Lower lobe of right lung (tissue), 2 donors: ENCODE measurements at regions not wholly inside any gene's neighbourhood (a gene's known extent, or its start where the extent isn't known, plus 50 kb on each side); places are given as distances from the start of the nearest gene placed in this dataset.
A peak's percentile ranks its signal among the peaks of the same experiment; 100 is the strongest.
"Not testable (repeated sequence)": the region's sequence is repeated elsewhere in the genome, so short reads cannot be mapped to it uniquely, and the experiment has no call there.

Experiments
- ATAC-seq, 2 donors: fragments of 200-7000 bp; cut with Tn5 transposase; one replicate each; pipeline ENCODE4 v1.9.1; 2020 to 2022; ENCODE audit warnings: mild to moderate bottlenecking in 2 of 2, moderate library complexity in 2 of 2
- DNase-seq: peaks from one replicate; pipeline ENCODE4 v3.0.0-alpha.2; 2020
- H3K27ac ChIP-seq: fragments of 200-600 bp; one replicate; pipeline ENCODE4 v1.8.0; 2022
- H3K27me3 ChIP-seq: fragments of 200-600 bp; one replicate; pipeline ENCODE4 v1.8.0; 2022; ENCODE audit warnings: low read depth
- H3K36me3 ChIP-seq: fragments of 200-600 bp; one replicate; pipeline ENCODE4 v1.8.0; 2022; ENCODE audit warnings: mild to moderate bottlenecking
- H3K4me1 ChIP-seq: fragments of 200-600 bp; one replicate; pipeline ENCODE4 v1.8.0; 2022
- H3K4me3 ChIP-seq: fragments of 200-600 bp; one replicate; pipeline ENCODE4 v1.8.0; 2022; ENCODE audit warnings: mild to moderate bottlenecking
- H3K9me3 ChIP-seq: fragments of 200-600 bp; one replicate; pipeline ENCODE4 v1.8.0; 2022
- intact Hi-C: fragments of 100-400 bp; cut with DNase I; formaldehyde crosslinking; loops from one replicate; pipeline ENCODE4 v1.11.0; 2022
- TF ChIP-seq, protein P1 (sequence below): fragments of 200-600 bp; IDR thresholded peaks from one replicate; pipeline ENCODE4 v1.8.0; 2022; ENCODE audit warnings: antibody characterized with exemption, mild to moderate bottlenecking
- donor health status: DM: no; HTN: yes; CAD: no; lungs with severe emphysema.

DNA sequence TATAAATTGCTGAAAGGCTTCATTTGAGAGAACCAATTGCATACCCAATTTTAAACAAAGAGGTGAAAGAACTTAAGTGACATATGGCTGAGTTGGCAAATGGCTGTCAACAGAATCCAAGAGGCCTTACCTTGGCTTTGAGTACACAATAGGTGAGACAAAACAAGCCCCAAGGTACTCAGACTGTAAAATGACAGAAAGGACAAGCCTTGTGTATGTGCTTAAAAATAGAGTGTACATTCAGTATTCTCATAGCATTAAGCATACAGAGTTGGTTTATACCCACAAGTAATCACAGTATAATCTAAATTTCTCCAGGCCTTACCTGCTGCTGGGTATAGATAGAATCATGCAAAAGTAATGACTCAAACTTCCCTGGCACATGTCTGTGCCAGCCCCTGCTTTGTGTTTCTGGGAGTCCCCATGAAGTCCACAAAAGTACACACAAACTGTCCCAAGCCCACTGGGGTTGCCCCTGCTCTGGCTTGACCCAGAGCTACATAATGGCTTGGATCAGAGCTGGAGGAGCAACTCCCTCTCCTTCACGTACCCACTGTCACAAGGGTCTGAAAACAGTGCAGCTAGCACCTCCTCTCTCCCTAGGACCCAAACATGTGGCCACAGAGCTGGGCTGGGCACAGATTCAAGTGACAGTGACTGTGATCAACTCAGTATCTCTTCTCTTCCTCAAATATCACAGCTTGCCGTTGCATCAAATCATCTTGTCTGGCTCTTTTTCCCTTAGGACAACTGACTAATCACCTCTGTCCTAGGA lies 250.8 kb downstream of the ENC1 start:
- H3K27me3 ChIP-seq = no peaks in the 10 kb centered on the region
- TF ChIP-seq, protein P1, sequence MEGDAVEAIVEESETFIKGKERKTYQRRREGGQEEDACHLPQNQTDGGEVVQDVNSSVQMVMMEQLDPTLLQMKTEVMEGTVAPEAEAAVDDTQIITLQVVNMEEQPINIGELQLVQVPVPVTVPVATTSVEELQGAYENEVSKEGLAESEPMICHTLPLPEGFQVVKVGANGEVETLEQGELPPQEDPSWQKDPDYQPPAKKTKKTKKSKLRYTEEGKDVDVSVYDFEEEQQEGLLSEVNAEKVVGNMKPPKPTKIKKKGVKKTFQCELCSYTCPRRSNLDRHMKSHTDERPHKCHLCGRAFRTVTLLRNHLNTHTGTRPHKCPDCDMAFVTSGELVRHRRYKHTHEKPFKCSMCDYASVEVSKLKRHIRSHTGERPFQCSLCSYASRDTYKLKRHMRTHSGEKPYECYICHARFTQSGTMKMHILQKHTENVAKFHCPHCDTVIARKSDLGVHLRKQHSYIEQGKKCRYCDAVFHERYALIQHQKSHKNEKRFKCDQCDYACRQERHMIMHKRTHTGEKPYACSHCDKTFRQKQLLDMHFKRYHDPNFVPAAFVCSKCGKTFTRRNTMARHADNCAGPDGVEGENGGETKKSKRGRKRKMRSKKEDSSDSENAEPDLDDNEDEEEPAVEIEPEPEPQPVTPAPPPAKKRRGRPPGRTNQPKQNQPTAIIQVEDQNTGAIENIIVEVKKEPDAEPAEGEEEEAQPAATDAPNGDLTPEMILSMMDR = no peak
- H3K9me3 ChIP-seq = no peaks in the 10 kb centered on the region
- H3K4me3 ChIP-seq = no peak overlapping the region
- H3K36me3 ChIP-seq = no peaks in the 10 kb centered on the region
- no peak overlapping the region for H3K27ac ChIP-seq
- DNase-seq = no peak
- H3K4me1 ChIP-seq = no peaks in the 10 kb centered on the region
- intact Hi-C loops = no loop called here
- no peak for ATAC-seq

DNA sequence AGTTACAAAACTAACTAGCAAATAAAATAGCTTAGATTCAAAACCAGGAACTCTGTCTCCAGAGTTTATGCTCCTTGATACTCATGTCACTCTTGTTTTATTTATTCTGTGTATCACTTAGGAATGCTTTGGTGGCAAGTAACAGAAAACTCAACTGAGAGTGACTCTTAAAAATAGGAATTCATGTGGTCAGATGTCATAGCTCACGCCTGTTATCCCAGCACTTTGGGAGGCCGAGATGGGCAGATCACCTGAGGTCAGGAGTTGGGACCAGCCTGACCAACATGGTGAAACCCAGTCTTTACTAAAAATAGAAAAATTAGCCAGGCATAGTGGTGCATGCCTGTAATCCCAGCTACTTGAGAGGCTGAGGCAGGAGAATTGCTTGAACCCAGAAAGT lies 252.1 kb downstream of the ENC1 start:
- H3K36me3 ChIP-seq, H3K27me3 ChIP-seq, H3K27ac ChIP-seq, DNase-seq, ATAC-seq, H3K4me3 ChIP-seq, H3K9me3 ChIP-seq, intact Hi-C loops: not testable (repeated sequence)
- peaks cover 13% of the 10 kb centered on the region for H3K4me1 ChIP-seq

DNA sequence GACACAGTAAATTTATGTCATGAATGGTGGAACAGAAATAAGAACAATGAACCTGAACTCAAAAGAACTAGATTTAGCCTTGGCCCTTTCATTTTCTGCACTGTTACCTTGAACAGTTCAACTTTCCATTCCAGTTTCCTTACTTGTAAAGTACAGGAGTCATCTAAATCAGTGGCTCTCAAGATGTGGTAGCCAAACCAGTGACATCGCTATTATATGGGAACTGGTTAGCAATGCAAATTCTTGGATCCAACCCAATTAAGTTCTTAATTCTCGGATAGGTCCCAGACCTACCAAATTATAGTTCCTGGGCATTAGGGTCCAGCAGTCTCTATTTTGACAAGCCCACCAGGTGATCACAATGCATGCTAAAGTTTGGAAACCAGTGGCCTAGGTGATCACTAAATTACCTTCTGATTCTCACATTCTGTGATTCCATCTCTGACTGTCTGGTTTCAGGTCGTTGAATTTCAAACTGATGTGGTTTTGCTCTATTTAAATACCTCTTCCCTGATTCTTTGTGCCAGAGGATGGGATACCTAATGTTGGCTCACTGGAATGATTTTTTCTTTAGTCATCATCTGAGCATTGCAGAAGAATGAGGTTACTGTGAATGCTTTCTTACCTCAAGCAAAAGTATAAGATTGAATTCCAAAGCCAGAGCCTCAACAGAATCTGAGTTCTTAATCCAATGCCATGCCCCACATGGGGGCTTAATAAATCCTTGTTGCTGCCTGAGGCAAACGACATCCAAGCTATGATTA lies 253.8 kb downstream of the ENC1 start:
- no peak for DNase-seq
- Histone ChIP-seq H3K4me3 (no peak overlapping the region), H3K9me3 (no peaks in the 10 kb centered on the region), H3K4me1 (peaks cover 19% of the 10 kb centered on the region), H3K36me3 (no peaks in the 10 kb centered on the region), H3K27ac (no peak overlapping the region), H3K27me3 (no peaks in the 10 kb centered on the region)
- no peak for ATAC-seq
- TF ChIP-seq, protein P1 = no peak
- intact Hi-C loops = no loop called here

DNA sequence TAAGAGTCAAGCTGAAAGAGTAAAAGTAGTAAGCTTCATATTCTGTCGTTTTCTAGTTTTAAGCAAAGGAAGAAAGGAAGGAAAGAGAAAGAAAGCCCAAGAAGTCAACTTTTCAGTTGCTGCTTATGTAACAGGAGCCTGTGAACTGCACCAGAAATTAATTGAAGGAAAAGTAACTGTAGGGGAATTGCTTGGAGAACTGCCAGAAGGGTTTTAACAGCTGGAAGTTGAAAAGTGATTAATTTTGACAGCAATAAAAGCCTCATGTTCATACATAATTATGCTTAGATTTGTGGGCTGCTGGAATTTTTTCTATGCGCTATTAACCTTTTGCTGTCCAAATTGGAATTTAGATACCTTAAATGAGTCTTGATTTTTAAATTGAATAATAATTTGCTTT lies 255.7 kb downstream of the ENC1 start:
- H3K27me3 ChIP-seq = no peaks in the 10 kb centered on the region
- intact Hi-C loops = no loop called here
- ATAC-seq = no peak
- peaks cover 19% of the 10 kb centered on the region for H3K4me1 ChIP-seq
- H3K4me3 ChIP-seq = no peak overlapping the region
- no peak for DNase-seq
- no peaks in the 10 kb centered on the region for H3K36me3 ChIP-seq
- H3K9me3 ChIP-seq = no peaks in the 10 kb centered on the region
- TF ChIP-seq, protein P1 = no peak
- no peak overlapping the region for H3K27ac ChIP-seq

DNA sequence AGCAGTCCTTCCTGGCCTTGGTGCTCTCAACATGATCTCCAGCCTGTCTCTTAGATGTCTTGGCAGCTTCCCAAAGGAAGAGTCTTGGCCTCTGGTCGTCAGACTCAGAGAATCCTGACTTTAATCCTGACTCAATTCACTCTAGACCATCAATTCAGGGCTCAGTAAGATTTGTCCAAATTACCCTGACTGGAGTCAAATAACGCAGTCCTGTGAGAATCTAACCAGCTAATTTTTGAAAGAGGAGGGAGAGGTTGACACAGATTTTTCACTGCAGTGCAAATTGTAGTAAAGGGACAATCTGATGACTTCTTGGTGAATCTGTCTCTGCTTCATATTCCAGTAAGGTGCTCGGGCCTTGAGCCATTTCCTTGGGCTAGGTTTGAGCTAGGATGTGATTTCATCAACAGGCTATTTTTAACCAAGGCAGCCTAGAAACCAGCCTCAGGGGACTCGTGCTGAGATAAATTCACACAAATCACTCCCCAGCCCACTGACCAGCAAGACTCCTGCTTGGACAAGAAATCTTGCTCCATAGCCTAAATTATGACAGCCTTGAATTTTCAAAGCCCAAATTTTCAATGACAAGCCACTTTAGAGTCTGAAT lies 257.4 kb downstream of the ENC1 start:
- peak overlapping the region; percentile 3 for H3K27ac ChIP-seq
- H3K9me3 ChIP-seq = no peaks in the 10 kb centered on the region
- DNase-seq = no peak
- H3K36me3 ChIP-seq = no peaks in the 10 kb centered on the region
- intact Hi-C loops = no loop called here
- TF ChIP-seq, protein P1 = no peak
- no peaks in the 10 kb centered on the region for H3K27me3 ChIP-seq
- H3K4me3 ChIP-seq = no peak overlapping the region
- peaks cover 19% of the 10 kb centered on the region for H3K4me1 ChIP-seq
- ATAC-seq = no peak
